ENCODE measurements at regions not wholly inside any gene's neighbourhood (a gene's known extent, or its start where the extent isn't known, plus 50 kb on each side); places are given as distances from the start of the nearest gene placed in this dataset.

DNA sequence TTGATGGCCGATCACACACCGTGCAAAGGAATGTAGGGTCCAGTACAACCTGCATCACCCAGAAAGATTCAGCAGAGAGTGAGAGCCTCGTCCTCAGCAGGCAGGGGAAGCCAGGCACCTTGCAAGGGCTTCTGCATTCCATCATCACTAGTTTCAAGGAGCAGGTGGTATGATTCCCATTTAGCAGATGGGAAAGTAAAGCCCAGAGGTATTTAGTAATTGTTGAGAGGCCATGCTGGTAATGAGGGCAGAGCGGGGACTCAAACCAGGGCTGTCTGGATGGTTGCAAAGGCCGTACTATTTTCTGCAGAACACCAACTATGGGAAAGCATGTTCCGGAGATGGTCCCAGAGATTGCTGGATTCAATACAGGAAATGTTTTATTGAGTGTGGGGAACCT lies 65.8 kb upstream of the MRTFB start:
- H3K9me3 ChIP-seq: no peaks in the 10 kb centered on the region
- TF ChIP-seq POLR2AphosphoS5 (IDR thresholded peaks at IDR 0.05) (no peak), EP300 (IDR thresholded peaks at IDR 0.05) (no peak), CTCF (IDR thresholded peaks at IDR 0.05) (no peak), POLR2A (IDR thresholded peaks at IDR 0.05) (no peak)
- H3K27ac ChIP-seq: peak overlapping the region in 2 of 4 donors; percentile 28 to 71
- no peak for ATAC-seq
- H3K36me3 ChIP-seq: no peaks in the 10 kb centered on the region
- H3K27me3 ChIP-seq: no peaks in the 10 kb centered on the region
- H3K4me3 ChIP-seq: no peak overlapping the region
- peaks cover 0 to 24% (median 3%) of the 10 kb centered on the region in 3 donors for H3K4me1 ChIP-seq
- WGBS, 2 donors (ENCODE audit: low coverage in 1 of 2): 47 to 87% methylated on average over 2 to 3 of the region's 6 CpGs

DNA sequence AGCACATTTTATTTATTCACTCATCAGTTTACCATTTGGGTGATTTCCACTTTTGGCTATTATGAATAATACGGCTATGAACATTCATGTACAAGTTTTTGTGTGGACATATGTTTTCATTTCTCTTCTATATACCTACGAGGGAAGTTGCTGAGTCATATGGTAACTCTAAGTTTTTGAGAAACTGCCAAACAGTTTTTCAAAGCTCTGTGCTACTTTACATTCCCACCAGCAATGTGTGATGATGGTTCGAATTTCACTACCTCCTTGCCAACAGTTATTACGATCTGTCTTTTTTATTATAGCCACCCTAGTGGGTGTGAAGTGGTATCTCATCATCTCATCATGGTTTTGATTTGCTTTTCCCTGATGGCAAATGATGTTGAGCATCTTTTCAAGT lies 63.7 kb upstream of the MRTFB start:
- Histone ChIP-seq H3K27ac (no peak overlapping the region), H3K4me1 (peaks cover 0 to 24% (median 3%) of the 10 kb centered on the region in 3 donors), H3K36me3 (no peaks in the 10 kb centered on the region), H3K27me3 (no peaks in the 10 kb centered on the region), H3K4me3 (no peak overlapping the region), H3K9me3 (no peaks in the 10 kb centered on the region)
- WGBS, 2 donors (ENCODE audit: low coverage in 1 of 2): 47% methylated on average over 4 of the region's 4 CpGs
- no peak for TF ChIP-seq POLR2A (IDR thresholded peaks at IDR 0.05)
- TF ChIP-seq EP300 (IDR thresholded peaks at IDR 0.05): no peak
- TF ChIP-seq CTCF (IDR thresholded peaks at IDR 0.05): no peak
- no peak for TF ChIP-seq POLR2AphosphoS5 (IDR thresholded peaks at IDR 0.05)
- ATAC-seq: no peak

- Histone ChIP-seq H3K4me3 (no peak overlapping the region), H3K4me1 (peaks cover 0 to 36% (median 4%) of the 10 kb centered on the region in 3 donors), H3K27ac (no peak overlapping the region), H3K27me3 (no peaks in the 10 kb centered on the region), H3K36me3 (no peaks in the 10 kb centered on the region), H3K9me3 (no peaks in the 10 kb centered on the region)
- no peak for TF ChIP-seq EP300 (IDR thresholded peaks at IDR 0.05)
- TF ChIP-seq POLR2A (IDR thresholded peaks at IDR 0.05): no peak
- TF ChIP-seq CTCF (IDR thresholded peaks at IDR 0.05): no peak
- no peak for TF ChIP-seq POLR2AphosphoS5 (IDR thresholded peaks at IDR 0.05)
- no peak for ATAC-seq
- 88 to 100% methylated on average over 1 of the region's 2 CpGs for WGBS, 2 donors (ENCODE audit: low coverage in 1 of 2)
Measured at GRCh38 chr16:14011001-14011400, 60.1 kb upstream of the MRTFB start.

DNA sequence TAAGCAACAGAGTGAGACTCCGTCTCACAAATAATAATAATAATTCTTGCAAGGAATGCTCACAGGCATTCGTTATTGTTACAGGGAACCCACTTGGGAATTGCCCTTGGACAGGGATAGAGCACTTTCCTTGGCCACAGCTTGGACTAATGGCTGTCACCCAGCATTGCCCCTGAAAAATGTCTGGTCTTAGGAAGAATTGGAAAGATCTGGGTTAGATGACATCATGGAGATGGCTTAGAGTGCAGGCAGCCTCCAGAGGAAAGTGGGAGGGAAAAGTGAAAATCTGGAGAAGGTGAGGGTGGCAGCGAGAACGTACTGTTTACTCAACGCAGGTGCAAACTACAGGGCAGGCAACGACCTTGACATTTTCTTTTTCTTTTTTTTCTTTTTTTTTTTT lies 59.3 kb upstream of the MRTFB start:
- H3K4me1 ChIP-seq: peaks cover 0 to 41% (median 7%) of the 10 kb centered on the region in 3 donors
- no peaks in the 10 kb centered on the region for H3K36me3 ChIP-seq
- WGBS, 2 donors (ENCODE audit: low coverage in 1 of 2): 34 to 52% methylated on average over 5 to 6 of the region's 6 CpGs
- TF ChIP-seq EP300 (IDR thresholded peaks at IDR 0.05): no peak
- TF ChIP-seq POLR2AphosphoS5 (IDR thresholded peaks at IDR 0.05): no peak
- no peak for TF ChIP-seq POLR2A (IDR thresholded peaks at IDR 0.05)
- no peak for TF ChIP-seq CTCF (IDR thresholded peaks at IDR 0.05)
- H3K4me3 ChIP-seq: no peak overlapping the region
- H3K9me3 ChIP-seq: no peaks in the 10 kb centered on the region
- ATAC-seq: no peak
- H3K27ac ChIP-seq: no peak overlapping the region
- no peaks in the 10 kb centered on the region for H3K27me3 ChIP-seq

- TF ChIP-seq POLR2AphosphoS5 (IDR thresholded peaks at IDR 0.05) (no peak), CTCF (IDR thresholded peaks at IDR 0.05) (no peak), EP300 (IDR thresholded peaks at IDR 0.05) (no peak), POLR2A (IDR thresholded peaks at IDR 0.05) (no peak)
- no peaks in the 10 kb centered on the region for H3K36me3 ChIP-seq
- H3K27ac ChIP-seq: peak overlapping the region in 3 of 4 donors; percentile 71 to 80 (median 75)
- WGBS, 2 donors (ENCODE audit: low coverage in 1 of 2): 81 to 88% methylated on average over 3 of the region's 4 CpGs
- H3K4me3 ChIP-seq: no peak overlapping the region
- ATAC-seq: no peak
- peaks cover 0 to 41% (median 7%) of the 10 kb centered on the region in 3 donors for H3K4me1 ChIP-seq
- H3K27me3 ChIP-seq: no peaks in the 10 kb centered on the region
- no peaks in the 10 kb centered on the region for H3K9me3 ChIP-seq
Measured at GRCh38 chr16:14013145-14013570, 58.0 kb upstream of the MRTFB start.

All from gastroesophageal sphincter (tissue), 4 donors.